Activated CD8-positive, alpha-beta T cell treated with anti-CD3 and anti-CD28 coated beads, Interleukin-2, amount 10 ng/mL, durations not matched to agents 7 days and 5 days (primary cell): ENCODE measurements at regions not wholly inside any gene's neighbourhood (a gene's known extent, or its start where the extent isn't known, plus 50 kb on each side); places are given as distances from the start of the nearest gene placed in this dataset.

ENCODE experiments used
- ATAC-seq: fragments of 150-1000 bp; cut with Tn5 transposase; one replicate; pipeline ENCODE4 v1.10.0; 2021; ENCODE audit warnings: moderate library complexity
- CTCF ChIA-PET: fragments of 350-600 bp; sonication (Branson Sonifier 250); formaldehyde crosslinking; loops from one replicate; lab custom pipeline; 2021; ENCODE audit warnings: antibody characterized with exemption; lab: Charles Lee
- POLR2A ChIA-PET: fragments of 350-600 bp; sonication (Branson Sonifier 250); formaldehyde crosslinking; loops from one replicate; lab custom pipeline; 2021; ENCODE audit warnings: antibody characterized with exemption; lab: Charles Lee
- DNase-seq: peaks from one replicate; pipeline ENCODE4 v3.0.0-alpha.2; 2020
- H3K27ac Mint-ChIP-seq: one replicate; pipeline ENCODE4 v1.8.0; 2021; ENCODE audit warnings: mild to moderate bottlenecking, mixed read lengths
- H3K27me3 Mint-ChIP-seq: one replicate; pipeline ENCODE4 v1.8.0; 2021; ENCODE audit warnings: low read depth, mixed read lengths
- H3K36me3 Mint-ChIP-seq: one replicate; pipeline ENCODE4 v1.8.0; 2021; ENCODE audit warnings: low read depth, mixed read lengths
- H3K4me1 Mint-ChIP-seq: one replicate; pipeline ENCODE4 v1.8.0; 2021; ENCODE audit warnings: low read depth, mixed read lengths
- H3K4me3 Mint-ChIP-seq: one replicate; pipeline ENCODE4 v1.8.0; 2021; ENCODE audit warnings: mild to moderate bottlenecking, mixed read lengths
- H3K9me3 Mint-ChIP-seq: one replicate; pipeline ENCODE4 v1.8.0; 2022; ENCODE audit warnings: mixed read lengths; ENCODE audit not compliant: insufficient read depth

- CTCF ChIA-PET = no interaction called here
- no peak for ATAC-seq
- no peak overlapping the region for H3K27ac Mint-ChIP-seq
- H3K4me3 Mint-ChIP-seq = no peak overlapping the region
- DNase-seq = no peak
- no peaks in the 10 kb centered on the region for H3K4me1 Mint-ChIP-seq
- H3K36me3 Mint-ChIP-seq = no peaks in the 10 kb centered on the region
- H3K9me3 Mint-ChIP-seq = no peaks in the 10 kb centered on the region
- POLR2A ChIA-PET = no interaction called here
- no peaks in the 10 kb centered on the region for H3K27me3 Mint-ChIP-seq
Measured at GRCh38 chr4:144504883-144505282, 141.1 kb upstream of the HHIP start.

- no peak overlapping the region for H3K4me3 Mint-ChIP-seq
- no peaks in the 10 kb centered on the region for H3K27me3 Mint-ChIP-seq
- H3K4me1 Mint-ChIP-seq = no peaks in the 10 kb centered on the region
- H3K27ac Mint-ChIP-seq = no peak overlapping the region
- ATAC-seq (no peak), DNase-seq (no peak)
- CTCF ChIA-PET = no interaction called here
- no peaks in the 10 kb centered on the region for H3K36me3 Mint-ChIP-seq
- POLR2A ChIA-PET = no interaction called here
- no peaks in the 10 kb centered on the region for H3K9me3 Mint-ChIP-seq
Measured at GRCh38 chr4:144507311-144508101, 138.4 kb upstream of the HHIP start.

GRCh38 chr4:144509088-144510015 is 136.6 kb upstream of the HHIP start:
- no peak for ATAC-seq
- Mint-ChIP-seq H3K9me3 (no peaks in the 10 kb centered on the region), H3K4me3 (no peak overlapping the region), H3K27ac (no peak overlapping the region), H3K27me3 (no peaks in the 10 kb centered on the region), H3K4me1 (no peaks in the 10 kb centered on the region), H3K36me3 (no peaks in the 10 kb centered on the region)
- CTCF ChIA-PET = no interaction called here
- DNase-seq = no peak
- POLR2A ChIA-PET = no interaction called here

- no peaks in the 10 kb centered on the region for H3K36me3 Mint-ChIP-seq
- POLR2A ChIA-PET = no interaction called here
- no peak for ATAC-seq
- CTCF ChIA-PET = no interaction called here
- no peaks in the 10 kb centered on the region for H3K4me1 Mint-ChIP-seq
- H3K4me3 Mint-ChIP-seq = no peak overlapping the region
- no peak for DNase-seq
- no peaks in the 10 kb centered on the region for H3K9me3 Mint-ChIP-seq
- no peaks in the 10 kb centered on the region for H3K27me3 Mint-ChIP-seq
- no peak overlapping the region for H3K27ac Mint-ChIP-seq
Measured at GRCh38 chr4:144514736-144515135, 131.2 kb upstream of the HHIP start.

GRCh38 chr4:144518181-144518895 is 127.6 kb upstream of the HHIP start:
- POLR2A ChIA-PET = no interaction called here
- no peak overlapping the region for H3K27ac Mint-ChIP-seq
- H3K9me3 Mint-ChIP-seq = no peaks in the 10 kb centered on the region
- CTCF ChIA-PET = no interaction called here
- H3K27me3 Mint-ChIP-seq = no peaks in the 10 kb centered on the region
- ATAC-seq (no peak), DNase-seq (no peak)
- H3K36me3 Mint-ChIP-seq = no peaks in the 10 kb centered on the region
- H3K4me1 Mint-ChIP-seq = no peaks in the 10 kb centered on the region
- H3K4me3 Mint-ChIP-seq = no peak overlapping the region

GRCh38 chr4:144531841-144532240 is 114.1 kb upstream of the HHIP start:
- ATAC-seq = no peak
- no peaks in the 10 kb centered on the region for H3K4me1 Mint-ChIP-seq
- no peaks in the 10 kb centered on the region for H3K9me3 Mint-ChIP-seq
- DNase-seq = no peak
- ChIA-PET POLR2A (no interaction called here), CTCF (no interaction called here)
- H3K4me3 Mint-ChIP-seq = no peak overlapping the region
- H3K27ac Mint-ChIP-seq = no peak overlapping the region
- no peaks in the 10 kb centered on the region for H3K36me3 Mint-ChIP-seq
- H3K27me3 Mint-ChIP-seq = no peaks in the 10 kb centered on the region

- Mint-ChIP-seq H3K9me3 (peaks cover 4% of the 10 kb centered on the region), H3K36me3 (no peaks in the 10 kb centered on the region), H3K27ac (no peak overlapping the region), H3K27me3 (no peaks in the 10 kb centered on the region), H3K4me1 (no peaks in the 10 kb centered on the region), H3K4me3 (no peak overlapping the region)
- ATAC-seq (no peak), DNase-seq (no peak)
- ChIA-PET CTCF (no interaction called here), POLR2A (no interaction called here)
Measured at GRCh38 chr4:144547678-144548298, 98.2 kb upstream of the HHIP start.

- Mint-ChIP-seq H3K27me3 (no peaks in the 10 kb centered on the region), H3K36me3 (no peaks in the 10 kb centered on the region), H3K9me3 (no peaks in the 10 kb centered on the region), H3K27ac (no peak overlapping the region), H3K4me3 (no peak overlapping the region), H3K4me1 (no peaks in the 10 kb centered on the region)
- ChIA-PET POLR2A (no interaction called here), CTCF (no interaction called here)
- DNase-seq (no peak), ATAC-seq (no peak)
Measured at GRCh38 chr4:144556636-144557035, 89.3 kb upstream of the HHIP start.

- POLR2A ChIA-PET = no interaction called here
- no peaks in the 10 kb centered on the region for H3K9me3 Mint-ChIP-seq
- H3K27ac Mint-ChIP-seq = no peak overlapping the region
- ATAC-seq (no peak), DNase-seq (no peak)
- H3K4me1 Mint-ChIP-seq = no peaks in the 10 kb centered on the region
- H3K4me3 Mint-ChIP-seq = no peak overlapping the region
- peaks cover 1% of the 10 kb centered on the region for H3K27me3 Mint-ChIP-seq
- H3K36me3 Mint-ChIP-seq = no peaks in the 10 kb centered on the region
- CTCF ChIA-PET = no interaction called here
Measured at GRCh38 chr4:144557404-144557803, 88.6 kb upstream of the HHIP start.

GRCh38 chr4:144562019-144562705 is 83.8 kb upstream of the HHIP start:
- Mint-ChIP-seq H3K9me3 (no peaks in the 10 kb centered on the region), H3K4me3 (no peak overlapping the region), H3K27ac (no peak overlapping the region), H3K27me3 (peaks cover 2% of the 10 kb centered on the region), H3K36me3 (no peaks in the 10 kb centered on the region), H3K4me1 (no peaks in the 10 kb centered on the region)
- no peak for DNase-seq
- CTCF ChIA-PET = no interaction called here
- no peak for ATAC-seq
- POLR2A ChIA-PET = no interaction called here

GRCh38 chr4:144564358-144564757 is 81.6 kb upstream of the HHIP start:
- Mint-ChIP-seq H3K9me3 (no peaks in the 10 kb centered on the region), H3K4me1 (no peaks in the 10 kb centered on the region), H3K4me3 (no peak overlapping the region), H3K27me3 (peaks cover 2% of the 10 kb centered on the region), H3K27ac (no peak overlapping the region), H3K36me3 (no peaks in the 10 kb centered on the region)
- ATAC-seq = no peak
- POLR2A ChIA-PET = no interaction called here
- DNase-seq = no peak
- CTCF ChIA-PET = no interaction called here
